Activated CD4-positive, alpha-beta T cell treated with anti-CD3 and anti-CD28 coated beads for 1 hour (primary cell): ENCODE measurements at regions not wholly inside any gene's neighbourhood (a gene's known extent, or its start where the extent isn't known, plus 50 kb on each side); places are given as distances from the start of the nearest gene placed in this dataset.

Source experiments
- DNase-seq: peaks from one replicate; pipeline ENCODE4 v3.0.0-alpha.2; 2020

DNA sequence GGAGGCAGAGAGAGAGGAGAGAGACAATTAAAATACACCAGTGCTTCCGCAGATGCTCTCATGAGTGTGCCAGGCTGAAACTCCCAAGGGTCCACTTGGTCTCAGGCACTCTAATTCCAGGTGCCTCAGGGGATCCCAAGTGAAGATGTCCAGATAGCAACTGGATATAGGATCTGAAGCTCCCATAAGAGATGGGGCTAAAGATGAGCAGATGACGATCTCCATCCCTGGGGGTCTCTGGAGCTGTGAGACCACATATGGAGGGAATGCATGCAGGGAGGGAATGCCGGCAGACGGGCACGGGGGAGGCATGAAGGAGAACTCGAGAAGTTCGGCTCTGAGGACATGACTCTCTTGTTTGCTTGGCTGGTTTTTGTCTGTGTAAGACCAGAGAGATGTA, 223.7 kb upstream of the RAB6C start:
- DNase-seq, result no peak

DNA sequence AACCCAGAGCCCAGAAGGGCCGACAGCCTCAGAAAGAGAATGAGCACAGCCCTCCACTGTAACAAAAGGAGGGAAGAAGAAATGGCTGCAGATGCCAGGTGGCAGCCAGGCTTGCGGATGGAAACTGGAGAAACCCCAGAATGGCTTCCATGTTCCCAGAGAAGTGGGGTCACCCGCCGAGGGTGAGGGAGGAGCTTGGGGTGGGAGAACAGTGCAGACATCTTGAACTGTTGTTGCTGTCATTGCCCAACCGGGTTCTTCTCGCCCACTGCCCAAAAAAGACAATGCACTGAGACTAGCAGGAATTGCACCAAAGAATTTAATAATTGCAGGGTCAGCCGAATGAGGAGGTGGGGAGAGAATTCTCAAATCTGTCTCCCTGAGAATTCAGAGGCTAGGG, 223.2 kb upstream of the RAB6C start:
- DNase-seq, result no peak

DNA sequence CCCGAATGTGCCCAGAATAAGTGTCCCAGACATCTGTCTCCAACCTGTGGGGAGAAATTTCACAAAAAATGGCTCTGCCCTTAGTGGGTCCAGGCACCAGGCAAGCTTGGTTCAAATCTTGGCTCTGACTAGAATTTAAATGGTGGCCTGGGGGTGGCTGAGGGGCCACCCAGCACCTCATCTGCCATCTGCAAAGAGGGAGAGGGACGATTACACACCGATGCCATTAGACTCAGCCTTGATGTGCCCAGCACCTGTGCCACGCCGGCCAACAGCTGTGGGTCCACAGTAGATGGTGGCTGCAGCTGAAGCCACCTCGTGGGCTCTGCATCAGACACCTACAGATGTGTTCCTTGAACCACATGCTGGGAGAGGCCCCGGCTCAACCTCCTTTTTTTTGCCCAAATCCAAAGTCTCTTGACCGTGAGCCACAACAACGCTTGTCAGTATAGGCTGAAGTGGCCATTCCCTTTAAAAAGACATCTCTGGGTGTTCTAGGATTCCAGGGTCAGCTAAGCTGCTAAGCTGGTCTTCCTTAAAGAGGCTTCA, 222.0 kb upstream of the RAB6C start:
- no peak for DNase-seq

DNA sequence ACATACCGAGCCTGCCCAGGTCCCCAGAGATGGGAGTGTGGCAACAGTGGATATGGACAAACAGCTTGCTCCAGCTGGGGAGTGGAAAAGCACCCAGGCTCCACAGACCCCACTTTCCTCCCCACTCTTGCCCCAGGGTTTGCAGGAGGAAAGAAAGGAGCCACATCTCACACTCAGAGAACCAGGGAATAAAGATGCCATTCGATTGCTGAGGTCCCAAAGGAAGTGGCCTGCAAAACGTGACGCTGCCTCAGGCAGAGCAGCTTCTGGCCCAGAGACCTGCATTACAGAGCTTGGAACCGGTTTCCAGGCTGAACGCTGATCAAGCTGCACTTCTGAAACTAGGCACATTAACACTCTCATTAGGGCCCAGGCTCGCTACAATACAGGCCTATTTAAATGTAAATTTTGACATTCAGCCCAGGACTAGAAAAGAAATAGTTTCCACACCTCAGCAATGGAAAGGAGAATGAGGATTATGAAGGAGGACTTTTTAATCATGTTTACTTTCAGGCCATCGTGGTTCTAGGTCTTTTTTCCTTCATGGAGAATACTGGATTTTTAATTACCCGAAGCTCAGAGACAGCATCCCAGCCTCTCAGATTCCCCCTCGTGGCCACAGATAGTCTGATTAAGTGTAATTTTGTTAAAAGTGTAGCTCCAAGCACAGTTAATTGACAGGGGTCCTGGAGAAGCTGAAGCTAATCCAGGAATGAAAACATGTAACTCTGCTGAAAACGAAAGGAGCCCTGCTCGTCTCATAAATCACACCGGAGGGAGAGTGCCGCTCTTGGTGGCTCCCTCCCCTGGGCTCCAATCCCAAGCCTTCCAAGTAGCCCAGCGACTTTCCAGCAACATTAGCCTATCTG, 221.3 kb upstream of the RAB6C start:
- DNase-seq, result no peak

DNA sequence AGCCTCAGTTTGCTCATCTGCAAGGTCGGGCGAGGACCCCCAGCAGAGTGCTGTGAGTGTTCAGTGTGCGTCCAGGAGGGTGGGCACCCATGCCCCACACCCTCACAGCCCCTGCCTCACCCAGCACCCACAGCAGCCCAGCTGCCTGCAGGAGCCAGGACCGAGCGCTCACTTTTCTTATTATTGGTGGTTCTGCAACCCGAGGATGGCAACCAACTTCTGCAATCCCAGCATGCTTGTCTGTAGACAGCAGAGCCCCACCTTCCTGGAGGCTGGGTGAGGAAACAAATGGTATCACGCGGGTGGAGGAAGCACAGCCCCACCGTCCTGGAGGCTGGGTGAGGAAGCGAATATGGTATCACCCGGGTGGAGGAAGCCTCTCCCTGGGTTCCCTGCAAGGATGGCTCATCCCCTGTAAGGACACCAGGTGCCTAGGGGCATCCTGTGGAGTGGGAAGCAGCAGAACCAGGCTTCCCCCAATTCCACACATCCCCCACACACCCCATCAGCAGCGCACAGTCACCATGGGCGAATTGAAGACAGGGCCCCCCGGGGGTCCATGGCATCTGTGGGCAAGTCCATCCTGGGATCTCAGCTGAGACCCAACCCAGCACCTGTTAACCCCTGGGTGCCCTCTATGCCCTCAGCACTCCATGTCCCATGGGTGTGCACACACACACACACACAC, 220.5 kb upstream of the RAB6C start:
- no peak for DNase-seq

DNA sequence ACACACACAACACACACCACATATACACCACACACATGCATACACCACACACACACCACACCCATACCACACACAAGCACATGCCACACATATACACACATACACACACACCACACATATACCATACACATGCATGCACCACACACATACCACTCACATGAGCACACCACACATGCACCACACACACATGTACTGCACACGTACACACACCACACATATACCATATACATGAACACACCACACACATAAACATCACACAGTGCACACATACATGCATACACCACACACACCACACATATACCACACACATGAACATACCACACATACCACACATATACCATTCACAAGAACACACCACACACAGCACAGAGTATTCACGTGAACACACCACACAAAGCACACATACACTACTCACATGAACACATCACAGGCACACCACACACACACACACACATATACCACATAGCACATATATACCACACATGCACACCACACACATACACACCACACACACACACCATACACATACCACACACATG, 219.9 kb upstream of the RAB6C start:
- DNase-seq, result no peak

DNA sequence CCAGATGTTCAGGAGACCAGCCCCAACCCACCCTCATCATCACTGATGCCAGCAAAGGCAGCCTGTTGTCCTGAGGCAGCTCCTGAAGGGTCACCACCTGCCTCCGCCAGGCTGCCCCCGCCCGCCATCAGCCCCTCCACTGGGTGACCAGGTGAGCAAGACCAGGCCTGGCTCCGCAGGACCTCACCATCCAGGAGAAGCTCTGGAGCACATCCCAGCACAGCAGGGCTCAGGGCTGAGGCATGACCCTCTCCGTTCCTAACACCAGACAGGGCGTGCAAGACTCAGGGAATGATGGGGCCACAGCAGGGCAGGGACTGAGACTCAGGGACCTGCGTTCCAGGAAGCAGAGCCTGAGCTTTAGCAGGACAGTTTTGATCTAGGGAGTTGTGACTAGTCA, 218.8 kb upstream of the RAB6C start:
- no peak for DNase-seq

DNA sequence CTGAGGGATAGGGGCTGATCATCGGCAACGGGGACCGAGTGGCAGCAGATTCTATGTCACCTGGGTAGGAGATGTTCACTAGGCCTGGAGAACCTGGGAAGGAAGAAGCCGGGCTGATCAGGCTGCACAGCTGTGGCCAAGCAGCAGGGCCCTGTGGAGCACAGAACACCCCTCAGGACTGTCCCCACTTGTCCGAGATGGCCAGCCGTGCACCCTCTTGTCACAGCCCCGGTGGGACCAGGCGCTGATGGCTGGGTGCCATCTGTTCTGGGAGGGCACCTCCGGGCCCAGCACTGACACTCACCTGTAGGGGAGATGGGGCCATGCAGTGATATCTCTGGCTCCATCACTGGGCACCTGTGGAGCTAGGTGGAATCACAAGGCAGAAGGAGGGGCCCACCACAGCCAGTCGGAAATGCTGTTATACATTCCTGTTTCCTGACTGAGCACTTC, 217.9 kb upstream of the RAB6C start:
- no peak for DNase-seq

DNA sequence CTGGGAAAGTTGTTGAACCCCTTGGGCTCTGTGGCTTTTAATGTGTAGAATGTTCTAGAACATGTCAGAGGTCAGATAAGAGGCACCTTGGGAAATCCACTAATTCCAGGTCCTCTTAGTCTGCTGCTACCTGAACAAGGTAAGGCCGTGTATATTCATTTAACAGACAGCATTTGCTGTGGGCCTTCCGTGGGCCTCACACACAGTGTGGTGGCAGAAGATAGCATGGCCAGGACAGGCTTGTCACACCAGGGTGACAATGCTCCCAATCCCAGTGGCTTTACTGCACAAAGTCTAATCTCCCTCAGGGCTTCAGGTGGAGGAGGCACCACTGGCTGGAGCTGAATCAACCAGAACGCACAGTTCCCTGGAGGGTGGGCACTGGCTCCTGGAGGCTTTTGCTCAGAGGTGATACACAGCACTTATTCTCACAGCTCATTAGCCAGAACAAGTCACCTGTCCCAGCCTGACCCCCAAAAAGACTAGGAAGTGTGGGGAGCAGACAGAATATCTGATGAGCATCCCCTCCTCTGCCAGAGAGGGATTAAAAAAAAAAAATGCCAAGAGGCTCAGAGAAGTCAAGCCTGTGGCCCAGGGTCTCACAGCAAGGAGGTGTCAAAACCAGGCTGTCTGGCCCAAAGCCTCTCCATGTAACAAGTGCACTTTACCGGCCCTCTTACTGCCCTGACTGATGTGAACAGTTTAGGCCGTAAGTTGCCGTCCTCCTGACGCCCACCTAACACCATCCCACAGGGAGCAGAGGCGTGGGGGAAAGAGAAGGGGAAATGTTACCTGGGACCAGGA, 216.9 kb upstream of the RAB6C start:
- DNase-seq, result no peak

DNA sequence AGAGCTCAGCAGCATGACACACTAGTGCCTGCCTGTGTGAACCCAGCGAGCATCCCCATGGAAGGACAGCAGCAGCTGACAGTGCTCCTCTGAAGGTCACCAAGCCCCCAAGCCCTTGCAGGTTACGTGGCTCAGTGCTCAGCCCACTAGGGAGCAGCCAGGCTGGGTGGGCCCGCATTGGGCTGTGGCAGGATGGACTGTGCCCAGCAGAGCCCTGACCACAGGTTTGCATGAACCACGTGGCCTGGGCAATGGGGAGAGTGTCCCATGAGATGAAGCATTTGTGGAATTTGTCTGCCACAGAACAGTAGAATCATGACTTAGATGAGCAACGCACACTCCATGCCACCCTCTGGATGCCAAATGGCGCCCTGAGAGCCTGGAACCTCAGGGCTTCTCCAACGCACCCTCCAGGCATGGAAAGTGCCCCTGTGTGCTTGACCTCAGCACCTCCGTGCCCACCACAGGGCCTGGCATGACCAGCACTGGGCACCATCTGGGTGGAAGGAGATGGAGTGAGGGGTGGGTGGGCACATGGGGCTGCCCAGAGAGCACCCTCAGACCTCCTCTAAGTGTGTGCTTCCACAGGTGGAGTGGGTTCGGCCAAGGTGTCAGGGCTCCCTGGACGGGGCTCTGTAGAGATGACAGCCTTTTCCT, 216.1 kb upstream of the RAB6C start:
- no peak for DNase-seq

DNA sequence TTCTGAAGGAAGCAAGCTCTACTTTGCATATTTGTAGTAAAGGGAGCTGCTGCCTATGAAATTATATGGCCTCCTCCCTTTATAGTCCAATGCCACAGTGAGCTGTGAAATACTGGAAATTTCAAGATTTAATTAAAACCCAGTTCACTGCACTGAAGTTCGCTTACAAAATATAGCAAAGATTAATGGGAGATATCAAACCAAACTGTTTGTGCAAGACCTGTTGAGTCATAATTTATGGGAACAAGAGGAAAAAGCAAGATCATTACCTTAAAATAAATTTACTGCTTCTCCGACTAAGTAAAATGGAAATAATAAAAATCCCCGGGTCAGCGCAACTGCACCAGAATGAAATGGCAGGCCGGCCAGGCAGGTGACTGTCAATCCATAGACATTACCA, 215.5 kb upstream of the RAB6C start:
- no peak for DNase-seq

DNA sequence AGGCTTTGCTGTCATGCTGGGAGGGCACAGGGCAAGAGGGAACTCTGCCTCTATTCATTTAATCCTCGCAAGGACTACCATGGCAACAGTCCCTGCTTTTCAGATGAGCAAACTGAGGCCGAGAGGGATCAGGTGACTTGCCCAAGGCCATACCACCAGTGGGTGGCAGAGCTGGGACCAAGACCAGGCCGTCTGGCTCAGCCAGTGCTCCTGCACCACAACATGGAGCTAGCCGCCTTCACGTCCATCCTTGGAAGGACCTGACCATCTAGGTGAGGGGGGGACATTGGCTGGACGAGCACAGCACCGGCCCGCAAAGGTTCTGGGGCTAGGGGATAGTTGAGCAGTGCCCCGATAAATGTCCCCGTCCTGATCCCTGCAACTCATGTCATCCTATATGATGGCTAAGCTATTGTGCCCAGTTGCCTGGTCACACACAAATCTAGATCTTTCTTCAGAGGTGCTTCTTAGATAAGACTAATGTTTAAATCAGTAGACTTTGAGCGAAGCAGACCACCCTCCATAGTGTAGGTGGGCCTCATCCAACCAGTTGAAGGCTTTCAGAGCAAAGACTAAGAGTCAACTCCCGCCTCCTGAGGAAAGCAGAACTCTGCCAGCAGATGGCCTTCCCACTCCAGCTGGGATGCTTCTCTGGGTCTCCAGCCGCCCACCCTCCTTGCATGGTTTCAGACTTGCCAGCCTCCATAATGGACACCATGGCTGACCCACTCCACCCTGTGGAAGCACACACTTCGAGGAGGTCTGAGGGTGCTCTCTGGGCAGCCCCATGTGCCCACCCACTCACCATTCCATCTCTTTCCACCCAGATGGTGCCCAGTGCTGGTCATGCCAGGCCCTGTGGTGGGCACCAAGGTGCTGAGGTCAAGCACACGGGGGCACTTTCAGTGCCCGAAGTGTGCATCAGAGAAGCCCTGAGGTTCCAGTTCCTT, 214.8 kb upstream of the RAB6C start:
- no peak for DNase-seq

DNA sequence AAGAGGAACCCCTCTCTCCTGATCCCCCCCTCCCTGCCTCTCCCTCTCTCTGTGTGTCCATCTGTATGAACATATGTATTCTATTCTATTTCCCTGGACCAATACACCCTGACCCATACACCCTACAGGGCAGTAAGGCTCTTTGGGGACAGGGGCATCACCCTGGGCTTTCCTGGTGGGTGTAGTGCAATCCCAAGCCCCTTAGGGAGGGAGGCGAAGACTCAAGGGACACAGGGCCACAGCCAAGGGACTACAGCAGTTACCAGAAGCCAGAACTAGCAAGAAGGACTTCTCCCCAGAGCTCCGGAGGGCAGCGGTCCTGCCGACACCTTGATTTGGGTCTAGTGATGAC, 214.2 kb upstream of the RAB6C start:
- DNase-seq, result no peak

DNA sequence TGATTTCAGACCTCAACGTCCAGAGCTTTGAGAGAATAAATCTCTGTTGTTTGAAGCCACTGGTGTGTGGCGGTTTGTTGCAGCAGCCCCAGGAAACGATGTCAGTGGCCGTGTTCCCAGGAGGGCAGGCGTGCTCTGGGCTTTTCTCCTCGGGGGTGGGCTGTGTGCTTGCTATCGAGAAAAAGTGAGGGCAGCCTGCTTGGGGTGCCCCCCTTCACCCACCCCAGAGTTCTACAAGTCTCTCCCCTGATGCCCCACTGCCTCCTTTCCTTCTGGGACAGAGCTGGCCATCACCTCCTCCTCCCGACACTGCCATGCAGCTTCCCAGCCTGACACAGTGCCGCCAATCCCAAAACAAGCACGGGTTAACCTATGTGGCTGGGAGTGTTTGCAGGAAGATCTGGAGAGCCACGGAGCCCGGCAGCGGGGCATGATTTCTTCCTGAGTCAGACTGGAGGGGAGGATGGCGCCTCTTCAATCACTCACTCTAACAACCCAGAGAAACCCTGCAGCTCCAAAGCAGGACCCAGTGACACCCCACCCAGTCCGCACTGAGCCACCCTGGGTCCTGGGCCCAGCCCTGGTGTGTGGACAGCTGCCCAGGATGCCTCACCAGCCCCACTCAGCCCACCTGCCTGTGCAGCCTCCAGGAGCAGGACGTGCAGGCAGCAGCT, 213.7 kb upstream of the RAB6C start:
- DNase-seq, result no peak

DNA sequence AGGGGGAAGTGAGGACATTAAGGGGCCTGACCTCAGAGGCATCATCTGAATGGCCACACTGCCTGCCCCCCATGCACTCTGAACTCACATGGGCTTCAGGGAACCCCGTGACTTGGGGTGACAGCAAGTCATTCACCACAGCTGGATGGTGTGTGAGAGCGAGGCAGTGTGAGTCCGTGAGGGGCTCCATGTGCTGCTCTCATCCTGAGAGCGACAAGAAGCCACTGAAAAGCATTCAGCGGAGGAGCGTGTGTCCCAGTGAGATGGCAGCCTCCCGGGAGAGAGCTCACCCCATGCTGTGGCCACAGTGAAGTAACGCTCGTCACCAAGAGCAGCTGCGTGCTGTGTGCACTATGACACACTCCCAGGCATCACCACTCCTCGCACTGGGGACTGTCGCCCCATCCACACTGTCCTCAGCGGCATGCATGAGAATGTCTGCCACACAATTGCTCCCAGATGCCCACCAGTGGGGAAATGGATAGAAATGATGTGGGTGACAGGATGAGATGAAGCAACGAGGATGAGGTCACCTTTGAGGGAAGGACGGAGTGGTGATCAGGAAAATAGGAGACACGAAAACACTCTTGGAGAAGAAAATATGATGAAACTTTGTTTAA, 213.0 kb upstream of the RAB6C start:
- no peak for DNase-seq

DNA sequence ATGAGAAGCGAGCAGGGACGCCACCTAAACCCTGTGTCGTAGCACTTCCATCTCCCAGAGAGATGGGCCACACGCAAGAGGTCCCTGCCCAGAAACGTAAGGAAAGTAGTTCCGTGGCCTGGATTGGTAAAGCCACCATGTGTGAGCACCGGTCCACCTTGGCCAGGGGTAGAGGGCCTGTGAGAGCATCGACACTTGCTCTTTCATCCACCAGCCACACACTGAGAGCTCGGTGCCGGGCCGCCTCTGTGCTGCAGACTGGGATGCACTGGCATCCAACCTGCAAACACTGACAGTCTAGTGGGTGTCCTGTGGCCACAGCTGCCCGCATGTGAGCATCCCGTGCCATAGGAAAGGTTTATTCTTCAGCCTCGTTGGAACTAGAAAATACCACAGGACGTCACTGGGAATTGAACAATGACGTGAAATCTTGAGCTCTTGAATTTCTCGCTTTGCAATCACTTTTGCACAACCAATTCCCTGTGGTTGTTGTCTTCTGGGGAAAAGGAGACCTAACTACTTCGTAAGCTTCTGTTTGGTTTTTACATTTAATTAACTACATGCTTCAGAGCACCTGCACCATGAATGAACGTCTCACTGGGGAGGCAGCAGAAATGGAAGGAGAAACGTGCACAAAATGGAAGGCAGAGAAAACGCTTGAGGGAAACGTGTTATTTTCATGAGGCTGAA, 212.0 kb upstream of the RAB6C start:
- DNase-seq, result no peak

DNA sequence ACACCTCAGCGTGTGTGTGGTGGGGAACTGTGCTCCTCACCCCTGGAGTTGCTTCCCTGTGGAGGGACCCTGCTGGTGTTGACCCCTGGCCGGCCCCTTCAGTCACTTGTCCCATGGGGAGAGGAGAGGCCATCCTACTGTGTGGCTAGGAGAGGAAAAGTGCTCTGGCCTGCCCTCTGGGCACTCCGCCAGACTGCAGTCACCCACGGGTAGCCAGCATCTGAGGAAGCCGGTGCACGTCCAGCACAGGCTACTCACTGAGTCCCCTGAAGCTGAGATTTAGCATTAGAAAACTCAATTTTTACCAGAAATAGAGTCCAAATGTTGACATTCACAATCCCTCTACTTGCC, 211.5 kb upstream of the RAB6C start:
- DNase-seq, result no peak

DNA sequence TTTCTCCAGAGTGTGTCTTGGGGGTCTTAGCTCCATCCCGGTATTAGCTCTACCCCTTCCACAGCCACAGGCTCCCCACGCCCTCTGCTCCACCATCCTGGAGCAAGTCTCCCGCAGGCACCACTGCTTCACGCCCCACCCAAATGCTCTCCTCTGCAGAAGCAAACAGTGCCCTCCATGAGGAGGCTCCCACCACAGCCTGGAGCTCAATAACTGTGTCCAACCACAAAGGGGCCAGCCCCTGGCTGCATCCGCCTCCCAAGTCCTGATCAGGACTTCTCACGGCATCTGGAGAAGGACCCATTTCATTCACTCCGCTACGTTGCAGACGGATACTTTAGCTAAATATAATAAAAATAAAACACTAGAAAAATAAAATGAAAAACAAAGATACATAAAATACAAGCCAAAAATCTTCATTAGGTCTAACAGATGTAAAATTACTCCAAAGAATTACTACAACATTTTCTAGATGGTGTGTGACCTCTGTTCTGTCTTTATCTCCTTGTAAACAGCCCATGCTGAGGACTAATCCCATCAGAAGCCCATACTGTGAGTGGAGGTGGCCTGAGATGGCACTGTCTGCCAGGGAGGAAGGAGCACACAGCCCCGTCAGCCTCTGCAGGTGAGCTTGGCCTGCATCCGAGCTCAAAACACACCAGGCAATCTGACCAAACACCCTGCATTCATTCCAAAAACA, 210.8 kb upstream of the RAB6C start:
- DNase-seq, result no peak
